ENCODE measurements at regions not wholly inside any gene's neighbourhood (a gene's known extent, or its start where the extent isn't known, plus 50 kb on each side); places are given as distances from the start of the nearest gene placed in this dataset.
A peak's percentile ranks its signal among the peaks of the same experiment; 100 is the strongest.

GRCh38 chr11:23013509-23013908, 153.2 kb upstream of the CCDC179 start:
- no peak for DNase-seq
- Histone ChIP-seq H3F3A (ENCODE audit: insufficient read depth, low read length) (no peaks in the 10 kb centered on the region), H3K36me3 (replicated peaks; ENCODE audit: insufficient read depth, low read length) (no peaks in the 10 kb centered on the region), H3K4me3 (ENCODE audit: low read length) (no peak overlapping the region), H3K4me2 (ENCODE audit: low read depth, low read length) (no peak overlapping the region), H4K20me1 (ENCODE audit: insufficient read depth, low read length) (no peaks in the 10 kb centered on the region), H3K27ac (ENCODE audit: low read length) (no peak overlapping the region), H3K4me1 (ENCODE audit: low read length) (no peaks in the 10 kb centered on the region), H3K27me3 (replicated peaks; ENCODE audit: insufficient read depth, low read length) (no peaks in the 10 kb centered on the region), H3K9me3 (replicated peaks; ENCODE audit: insufficient read depth, low read length) (no peaks in the 10 kb centered on the region), H2AFZ (ENCODE audit: low read length) (no peak overlapping the region), H3K9me2 (replicated peaks; ENCODE audit: insufficient read depth, low read length) (no peaks in the 10 kb centered on the region), H3K9ac (ENCODE audit: low read length) (no peak overlapping the region), H3K79me2 (ENCODE audit: low read length) (no peaks in the 10 kb centered on the region)
- TF ChIP-seq EZH2phosphoT487 (IDR thresholded peaks at IDR 0.05; ENCODE audit: low read length) (no peak), EZH2 (optimal IDR thresholded peaks at IDR 0.05; ENCODE audit: low read depth, low read length) (no peak), CTCF (IDR thresholded peaks at IDR 0.05; ENCODE audit: low read length) (no peak)

GRCh38 chr11:23021287-23021863, 161.1 kb upstream of the CCDC179 start:
- Histone ChIP-seq H4K20me1 (ENCODE audit: insufficient read depth, low read length) (no peaks in the 10 kb centered on the region), H3K27ac (ENCODE audit: low read length) (no peak overlapping the region), H3K27me3 (replicated peaks; ENCODE audit: insufficient read depth, low read length) (no peaks in the 10 kb centered on the region), H3K9me3 (replicated peaks; ENCODE audit: insufficient read depth, low read length) (no peaks in the 10 kb centered on the region), H3K79me2 (ENCODE audit: low read length) (no peaks in the 10 kb centered on the region), H3F3A (ENCODE audit: insufficient read depth, low read length) (no peaks in the 10 kb centered on the region), H2AFZ (ENCODE audit: low read length) (no peak overlapping the region), H3K9me2 (replicated peaks; ENCODE audit: insufficient read depth, low read length) (no peaks in the 10 kb centered on the region), H3K4me2 (ENCODE audit: low read depth, low read length) (no peak overlapping the region), H3K4me3 (ENCODE audit: low read length) (no peak overlapping the region), H3K9ac (ENCODE audit: low read length) (no peak overlapping the region), H3K36me3 (replicated peaks; ENCODE audit: insufficient read depth, low read length) (no peaks in the 10 kb centered on the region), H3K4me1 (ENCODE audit: low read length) (no peaks in the 10 kb centered on the region)
- peak; percentile 34 for DNase-seq
- TF ChIP-seq EZH2phosphoT487 (IDR thresholded peaks at IDR 0.05; ENCODE audit: low read length) (no peak), CTCF (IDR thresholded peaks at IDR 0.05; ENCODE audit: low read length) (peak; percentile 77)

GRCh38 chr11:23022854-23023253, 162.6 kb upstream of the CCDC179 start:
- no peak for TF ChIP-seq CTCF (IDR thresholded peaks at IDR 0.05; ENCODE audit: low read length)
- no peak for TF ChIP-seq EZH2 (optimal IDR thresholded peaks at IDR 0.05; ENCODE audit: low read depth, low read length)
- no peak for TF ChIP-seq EZH2phosphoT487 (IDR thresholded peaks at IDR 0.05; ENCODE audit: low read length)

More at GRCh38 chr11:23022854-23023253, 162.6 kb upstream of the CCDC179 start:
- Histone ChIP-seq H3K79me2 (ENCODE audit: low read length) (no peaks in the 10 kb centered on the region), H3F3A (ENCODE audit: insufficient read depth, low read length) (no peaks in the 10 kb centered on the region), H3K4me2 (ENCODE audit: low read depth, low read length) (no peak overlapping the region), H3K9me2 (replicated peaks; ENCODE audit: insufficient read depth, low read length) (no peaks in the 10 kb centered on the region), H4K20me1 (ENCODE audit: insufficient read depth, low read length) (no peaks in the 10 kb centered on the region), H3K4me1 (ENCODE audit: low read length) (no peaks in the 10 kb centered on the region), H3K4me3 (ENCODE audit: low read length) (no peak overlapping the region), H2AFZ (ENCODE audit: low read length) (no peak overlapping the region), H3K27ac (ENCODE audit: low read length) (no peak overlapping the region), H3K9ac (ENCODE audit: low read length) (no peak overlapping the region), H3K36me3 (replicated peaks; ENCODE audit: insufficient read depth, low read length) (no peaks in the 10 kb centered on the region), H3K27me3 (replicated peaks; ENCODE audit: insufficient read depth, low read length) (no peaks in the 10 kb centered on the region), H3K9me3 (replicated peaks; ENCODE audit: insufficient read depth, low read length) (no peaks in the 10 kb centered on the region)
- no peak for DNase-seq

Measured in MM.1S (cell line).